Mesothelial cell of epicardium (in vitro differentiated cells): ENCODE measurements at regions not wholly inside any gene's neighbourhood (a gene's known extent, or its start where the extent isn't known, plus 50 kb on each side); places are given as distances from the start of the nearest gene placed in this dataset.

Experiments used
- DNase-seq, 2 experiments: peaks; one replicate each; pipeline ENCODE4 v3.0.0; 2021; ENCODE audit warnings: low spot score in 2 of 2; ENCODE audit not compliant: unreplicated experiment in 2 of 2
- H3K27ac Mint-ChIP-seq: 2 replicates; pipeline ENCODE4 v1.8.0; 2021; ENCODE audit warnings: mixed read lengths
- H3K27me3 Mint-ChIP-seq: 2 replicates; pipeline ENCODE4 v1.8.0; 2021; ENCODE audit warnings: low read depth, mixed read lengths
- H3K36me3 Mint-ChIP-seq: 2 replicates; pipeline ENCODE4 v1.8.0; 2021; ENCODE audit warnings: mixed read lengths
- H3K4me1 Mint-ChIP-seq: 2 replicates; pipeline ENCODE4 v1.8.0; 2021; ENCODE audit warnings: mixed read lengths
- H3K4me3 Mint-ChIP-seq: 2 replicates; pipeline ENCODE4 v1.8.0; 2021; ENCODE audit warnings: mild to moderate bottlenecking, moderate library complexity, mixed read lengths
- H3K9me3 Mint-ChIP-seq: 2 replicates; pipeline ENCODE4 v1.8.0; 2021; ENCODE audit warnings: mixed read lengths
- TF ChIP-seq, protein P1 (sequence below): fragments of 200-600 bp; sonication (generic); IDR thresholded peaks from one replicate; pipeline ENCODE4 v1.5.0; 2021; ENCODE audit warnings: antibody characterized with exemption; ENCODE audit not compliant: unreplicated experiment

- Mint-ChIP-seq H3K4me1 (peaks cover 23% of the 10 kb centered on the region), H3K4me3 (no peak overlapping the region), H3K36me3 (peaks cover 1% of the 10 kb centered on the region), H3K27me3 (no peaks in the 10 kb centered on the region), H3K9me3 (peaks cover 17% of the 10 kb centered on the region), H3K27ac (no peak overlapping the region)
- DNase-seq = no peak
- TF ChIP-seq, protein P1, sequence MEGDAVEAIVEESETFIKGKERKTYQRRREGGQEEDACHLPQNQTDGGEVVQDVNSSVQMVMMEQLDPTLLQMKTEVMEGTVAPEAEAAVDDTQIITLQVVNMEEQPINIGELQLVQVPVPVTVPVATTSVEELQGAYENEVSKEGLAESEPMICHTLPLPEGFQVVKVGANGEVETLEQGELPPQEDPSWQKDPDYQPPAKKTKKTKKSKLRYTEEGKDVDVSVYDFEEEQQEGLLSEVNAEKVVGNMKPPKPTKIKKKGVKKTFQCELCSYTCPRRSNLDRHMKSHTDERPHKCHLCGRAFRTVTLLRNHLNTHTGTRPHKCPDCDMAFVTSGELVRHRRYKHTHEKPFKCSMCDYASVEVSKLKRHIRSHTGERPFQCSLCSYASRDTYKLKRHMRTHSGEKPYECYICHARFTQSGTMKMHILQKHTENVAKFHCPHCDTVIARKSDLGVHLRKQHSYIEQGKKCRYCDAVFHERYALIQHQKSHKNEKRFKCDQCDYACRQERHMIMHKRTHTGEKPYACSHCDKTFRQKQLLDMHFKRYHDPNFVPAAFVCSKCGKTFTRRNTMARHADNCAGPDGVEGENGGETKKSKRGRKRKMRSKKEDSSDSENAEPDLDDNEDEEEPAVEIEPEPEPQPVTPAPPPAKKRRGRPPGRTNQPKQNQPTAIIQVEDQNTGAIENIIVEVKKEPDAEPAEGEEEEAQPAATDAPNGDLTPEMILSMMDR = no peak
Measured at GRCh38 chr5:56343988-56344387, 110.9 kb upstream of the ANKRD55 start.

DNA sequence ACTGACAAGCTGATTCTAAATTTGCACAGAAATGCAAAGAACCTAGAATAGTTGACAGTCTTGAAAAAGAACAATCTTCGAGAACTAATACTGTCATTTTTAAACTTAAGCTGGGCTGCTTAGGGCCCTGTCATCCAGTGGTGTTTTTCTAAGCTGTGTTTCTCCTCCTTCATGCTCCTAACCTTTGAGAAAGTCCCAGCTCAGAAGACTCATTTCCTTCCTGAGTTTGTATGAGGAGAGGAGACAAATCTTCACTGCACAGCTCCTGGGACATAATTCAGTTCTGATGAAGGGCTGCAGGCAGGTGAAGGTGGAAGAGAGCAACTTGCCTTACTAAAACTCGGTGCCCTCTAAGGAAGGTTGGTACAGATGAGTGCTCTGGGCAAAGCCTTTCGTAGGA lies 109.5 kb upstream of the ANKRD55 start:
- TF ChIP-seq, protein P1 = no peak
- Mint-ChIP-seq H3K27me3 (no peaks in the 10 kb centered on the region), H3K9me3 (peaks cover 27% of the 10 kb centered on the region), H3K4me1 (peaks cover 15% of the 10 kb centered on the region), H3K27ac (no peak overlapping the region), H3K36me3 (peaks cover 1% of the 10 kb centered on the region), H3K4me3 (no peak overlapping the region)
- no peak for DNase-seq

DNA sequence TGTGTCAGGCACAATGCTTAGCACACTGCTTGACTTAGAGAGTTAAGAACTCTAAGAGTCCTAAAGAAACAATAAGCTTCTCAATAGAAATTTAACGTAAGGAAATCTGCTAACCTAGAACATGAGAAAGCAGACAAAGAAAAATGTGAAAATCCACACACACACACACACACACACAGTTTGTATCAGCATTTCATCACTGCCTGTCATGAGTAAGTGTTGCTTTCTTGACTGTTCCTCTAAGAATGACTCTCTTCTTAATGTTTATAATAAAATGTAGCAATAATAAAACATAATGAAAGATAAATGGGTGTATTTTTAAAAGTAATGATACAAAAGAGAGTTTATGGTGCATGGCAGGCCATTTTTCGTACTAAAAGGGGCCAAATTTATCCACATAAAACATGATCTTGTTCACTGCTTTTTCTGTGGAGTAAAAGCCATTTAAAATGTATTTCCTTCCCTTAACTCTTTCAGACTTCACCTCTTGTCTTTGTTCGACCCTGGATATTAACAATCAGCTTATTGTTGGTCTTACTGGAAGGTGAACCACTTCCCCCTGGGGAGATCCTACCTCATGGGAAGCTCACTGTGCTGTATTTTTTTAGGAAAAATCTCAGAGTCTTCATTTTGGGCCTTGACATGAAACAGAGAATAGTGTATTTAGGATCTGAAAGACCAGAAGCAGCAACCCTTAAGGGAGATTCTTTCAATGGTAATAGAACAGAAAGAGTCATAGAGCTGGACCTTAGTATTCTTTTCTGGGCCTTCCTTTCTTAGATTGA lies 107.3 kb upstream of the ANKRD55 start:
- Mint-ChIP-seq H3K36me3 (peaks cover 8% of the 10 kb centered on the region), H3K4me3 (no peak overlapping the region), H3K4me1 (peaks cover 7% of the 10 kb centered on the region), H3K27me3 (no peaks in the 10 kb centered on the region), H3K27ac (no peak overlapping the region), H3K9me3 (peaks cover 45% of the 10 kb centered on the region)
- no peak for DNase-seq
- TF ChIP-seq, protein P1 = no peak

- Mint-ChIP-seq H3K27ac (no peak overlapping the region), H3K4me1 (peaks cover 7% of the 10 kb centered on the region), H3K36me3 (peaks cover 11% of the 10 kb centered on the region), H3K9me3 (peaks cover 49% of the 10 kb centered on the region), H3K27me3 (no peaks in the 10 kb centered on the region), H3K4me3 (no peak overlapping the region)
- TF ChIP-seq, protein P1 = no peak
- no peak for DNase-seq
Measured at GRCh38 chr5:56339732-56340131, 106.6 kb upstream of the ANKRD55 start.

GRCh38 chr5:56337715-56338319 lies 104.7 kb upstream of the ANKRD55 start:
- Mint-ChIP-seq H3K4me1 (no peaks in the 10 kb centered on the region), H3K4me3 (no peak overlapping the region), H3K9me3 (peaks cover 54% of the 10 kb centered on the region), H3K36me3 (peaks cover 16% of the 10 kb centered on the region), H3K27me3 (no peaks in the 10 kb centered on the region), H3K27ac (no peak overlapping the region)
- TF ChIP-seq, protein P1 = no peak
- no peak for DNase-seq
